Ovary (tissue), 3 donors: ENCODE measurements at regions not wholly inside any gene's neighbourhood (a gene's known extent, or its start where the extent isn't known, plus 50 kb on each side); places are given as distances from the start of the nearest gene placed in this dataset.

Source experiments
- EP300 ChIP-seq: sonication (generic); formaldehyde crosslinking; IDR thresholded peaks from one replicate; pipeline ENCODE4 v1.6.1; 2017; ENCODE audit warnings: antibody characterized with exemption
- POLR2A ChIP-seq: fragments of 450-650 bp; IDR thresholded peaks from one replicate; pipeline ENCODE4 v1.6.1; 2017; ENCODE audit warnings: antibody characterized with exemption, mild to moderate bottlenecking, moderate library complexity
- TF ChIP-seq, protein P1 (sequence below), 3 donors: fragments of 450-650 bp in 2 of 3; fragments of 200-600 bp in 1 of 3; IDR thresholded peaks; one replicate each; pipeline versions ENCODE4 v1.5.1 to v1.8.0; 2016 to 2022; ENCODE audit warnings: antibody characterized with exemption in 3 of 3, mild to moderate bottlenecking in 1 of 3
- donor health status: DM: no; HTN: no; CAD: no.

DNA sequence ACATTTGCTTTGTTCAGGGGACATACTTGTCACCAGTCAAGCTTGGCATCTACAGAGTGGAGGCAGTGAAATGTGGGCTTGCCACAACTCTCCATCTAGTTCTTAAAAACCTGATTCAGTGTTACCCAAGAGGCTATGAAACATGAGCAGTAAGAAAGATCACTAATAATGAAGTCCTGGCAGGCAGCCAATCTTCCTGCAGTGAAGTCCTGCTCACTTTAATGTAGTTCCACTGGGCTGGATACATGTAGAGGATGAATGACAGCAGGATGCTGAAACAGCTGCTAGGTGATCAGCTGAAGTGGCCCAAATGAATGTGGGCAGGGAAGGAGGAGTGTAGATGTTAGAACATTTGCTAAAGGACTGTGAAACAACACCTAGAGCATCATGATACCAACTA, 1213.1 kb downstream of the OLFM4 start:
- TF ChIP-seq, protein P1, sequence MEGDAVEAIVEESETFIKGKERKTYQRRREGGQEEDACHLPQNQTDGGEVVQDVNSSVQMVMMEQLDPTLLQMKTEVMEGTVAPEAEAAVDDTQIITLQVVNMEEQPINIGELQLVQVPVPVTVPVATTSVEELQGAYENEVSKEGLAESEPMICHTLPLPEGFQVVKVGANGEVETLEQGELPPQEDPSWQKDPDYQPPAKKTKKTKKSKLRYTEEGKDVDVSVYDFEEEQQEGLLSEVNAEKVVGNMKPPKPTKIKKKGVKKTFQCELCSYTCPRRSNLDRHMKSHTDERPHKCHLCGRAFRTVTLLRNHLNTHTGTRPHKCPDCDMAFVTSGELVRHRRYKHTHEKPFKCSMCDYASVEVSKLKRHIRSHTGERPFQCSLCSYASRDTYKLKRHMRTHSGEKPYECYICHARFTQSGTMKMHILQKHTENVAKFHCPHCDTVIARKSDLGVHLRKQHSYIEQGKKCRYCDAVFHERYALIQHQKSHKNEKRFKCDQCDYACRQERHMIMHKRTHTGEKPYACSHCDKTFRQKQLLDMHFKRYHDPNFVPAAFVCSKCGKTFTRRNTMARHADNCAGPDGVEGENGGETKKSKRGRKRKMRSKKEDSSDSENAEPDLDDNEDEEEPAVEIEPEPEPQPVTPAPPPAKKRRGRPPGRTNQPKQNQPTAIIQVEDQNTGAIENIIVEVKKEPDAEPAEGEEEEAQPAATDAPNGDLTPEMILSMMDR (IDR thresholded peaks at IDR 0.05): no peak
- TF ChIP-seq POLR2A (no peak), EP300 (no peak)
